WTC11 (cell line): ENCODE measurements at regions not wholly inside any gene's neighbourhood (a gene's known extent, or its start where the extent isn't known, plus 50 kb on each side); places are given as distances from the start of the nearest gene placed in this dataset.

Source experiments
- ATAC-seq: fragments of 200-7000 bp; cut with Tn5 transposase; 2 replicates; pipeline ENCODE4 v1.10.0; 2021; ENCODE audit warnings: mild to moderate bottlenecking, moderate library complexity
- CTCF ChIA-PET: fragments of 300-600 bp; sonication (Branson Sonifier 250); formaldehyde crosslinking; loops from one replicate; lab custom pipeline; 2021; ENCODE audit warnings: antibody characterized with exemption; lab: Charles Lee
- POLR2A ChIA-PET: fragments of 350-600 bp; sonication (Branson Sonifier 250); formaldehyde crosslinking; loops from one replicate; lab custom pipeline; 2021; ENCODE audit warnings: antibody characterized with exemption; lab: Charles Lee
- DNase-seq: peaks from one replicate; pipeline ENCODE4 v3.0.0; 2021; ENCODE audit warnings: low spot score
- H3K27ac Mint-ChIP-seq: 2 replicates; pipeline ENCODE4 v1.8.0; 2021; ENCODE audit warnings: mixed read lengths
- H3K27me3 Mint-ChIP-seq: 2 replicates; pipeline ENCODE4 v1.8.0; 2021; ENCODE audit warnings: low read depth, mild to moderate bottlenecking, moderate library complexity, mixed read lengths
- H3K36me3 Mint-ChIP-seq: 2 replicates; pipeline ENCODE4 v1.8.0; 2021; ENCODE audit warnings: mixed read lengths
- H3K4me1 Mint-ChIP-seq: 2 replicates; pipeline ENCODE4 v1.8.0; 2022; ENCODE audit warnings: mixed read lengths
- H3K4me3 Mint-ChIP-seq: 2 replicates; pipeline ENCODE4 v1.8.0; 2021; ENCODE audit warnings: mild to moderate bottlenecking, moderate library complexity, mixed read lengths
- H3K9me3 Mint-ChIP-seq: 2 replicates; pipeline ENCODE4 v1.8.0; 2021; ENCODE audit warnings: mixed read lengths
- ATF2 ChIP-seq: sonication (generic); formaldehyde crosslinking; IDR thresholded peaks from 2 replicates; pipeline ENCODE4 v1.8.1; 2022; ENCODE audit warnings: low read depth, missing genetic modification reagents, borderline replicate concordance
- CREB1 ChIP-seq: sonication (generic); formaldehyde crosslinking; IDR thresholded peaks from 2 replicates; pipeline ENCODE4 v1.8.0; 2023; ENCODE audit warnings: mild to moderate bottlenecking, missing genetic modification reagents
- CREM ChIP-seq: sonication (generic); formaldehyde crosslinking; IDR thresholded peaks from 2 replicates; pipeline ENCODE4 v1.8.1; 2022; ENCODE audit warnings: mild to moderate bottlenecking, missing genetic modification reagents, moderate library complexity
- JAZF1 ChIP-seq: fragments of 250-450 bp; sonication (Bioruptor Pico); IDR thresholded peaks from 2 replicates; pipeline ENCODE4 v1.9.0; 2021; ENCODE audit warnings: moderate library complexity, mild to moderate bottlenecking, inconsistent platforms
- NR1H2 ChIP-seq: sonication (generic); formaldehyde crosslinking; IDR thresholded peaks from 2 replicates; pipeline ENCODE4 v1.9.0; 2021; ENCODE audit warnings: mild to moderate bottlenecking, moderate library complexity, missing genetic modification reagents
- OVOL2 ChIP-seq: fragments of 250-450 bp; sonication (Bioruptor Pico); IDR thresholded peaks from 2 replicates; pipeline ENCODE4 v1.9.0; 2021; ENCODE audit warnings: mild to moderate bottlenecking, borderline replicate concordance
- SMAD4 ChIP-seq: sonication (generic); formaldehyde crosslinking; IDR thresholded peaks from 2 replicates; pipeline ENCODE4 v1.8.0; 2022; ENCODE audit warnings: mild to moderate bottlenecking, missing genetic modification reagents
- TP53 ChIP-seq: sonication (generic); formaldehyde crosslinking; IDR thresholded peaks from 2 replicates; pipeline ENCODE4 v1.8.1; 2023; ENCODE audit warnings: mild to moderate bottlenecking, missing genetic modification reagents
- ZBTB21 ChIP-seq: sonication (generic); formaldehyde crosslinking; IDR thresholded peaks from 2 replicates; pipeline ENCODE4 v1.8.1; 2023; ENCODE audit warnings: mild to moderate bottlenecking, missing genetic modification reagents, borderline replicate concordance
- ZBTB43 ChIP-seq: sonication (generic); formaldehyde crosslinking; IDR thresholded peaks from 2 replicates; pipeline ENCODE4 v1.8.1; 2023; ENCODE audit warnings: mild to moderate bottlenecking, missing genetic modification reagents
- ZNF425 ChIP-seq: fragments of 250-450 bp; sonication (Bioruptor Pico); conservative IDR thresholded peaks from 2 replicates; pipeline ENCODE4 v1.9.0; 2021; ENCODE audit warnings: mild to moderate bottlenecking
- TF ChIP-seq, protein P1 (sequence below): fragments of 250-450 bp; sonication (Bioruptor Pico); IDR thresholded peaks from 2 replicates; pipeline ENCODE4 v1.9.0; 2021; ENCODE audit warnings: mild to moderate bottlenecking
- TF ChIP-seq, protein P2 (sequence below): sonication (generic); formaldehyde crosslinking; IDR thresholded peaks from 2 replicates; pipeline ENCODE4 v1.8.0; 2022; ENCODE audit warnings: missing genetic modification reagents
- TF ChIP-seq, protein P3 (sequence below): fragments of 250-450 bp; sonication (Bioruptor Pico); IDR thresholded peaks from 2 replicates; pipeline ENCODE4 v1.9.0; 2021; ENCODE audit warnings: mild to moderate bottlenecking
- TF ChIP-seq, protein P4 (sequence below): fragments of 200-600 bp; IDR thresholded peaks from 2 replicates; pipeline ENCODE4 v1.8.0; 2022; ENCODE audit warnings: antibody characterized with exemption
- TF ChIP-seq, protein P5 (sequence below): sonication (generic); formaldehyde crosslinking; IDR thresholded peaks from 2 replicates; pipeline ENCODE4 v1.8.1; 2022; ENCODE audit warnings: mild to moderate bottlenecking, missing genetic modification reagents, moderate library complexity, borderline replicate concordance

DNA sequence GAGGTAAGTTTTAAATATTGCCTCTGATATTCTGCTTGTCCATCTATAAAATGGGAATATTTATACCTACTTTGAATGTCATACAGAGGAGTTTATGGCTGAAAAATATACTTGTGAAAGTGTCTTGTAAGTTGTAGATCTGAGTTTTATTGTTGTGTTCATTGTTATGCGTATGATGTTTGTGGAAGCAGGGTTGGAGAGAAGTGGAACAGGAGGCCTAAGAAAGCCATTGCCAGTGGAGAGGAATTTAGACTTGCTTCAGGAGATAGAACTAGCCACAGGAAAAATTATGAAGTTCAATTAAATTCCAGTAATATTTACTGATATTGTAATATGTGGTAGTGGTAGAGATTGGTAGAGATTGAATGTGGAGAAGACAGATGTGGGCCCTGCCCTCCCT lies 491.9 kb upstream of the FANCL start (continued):
- TF ChIP-seq, protein P1, sequence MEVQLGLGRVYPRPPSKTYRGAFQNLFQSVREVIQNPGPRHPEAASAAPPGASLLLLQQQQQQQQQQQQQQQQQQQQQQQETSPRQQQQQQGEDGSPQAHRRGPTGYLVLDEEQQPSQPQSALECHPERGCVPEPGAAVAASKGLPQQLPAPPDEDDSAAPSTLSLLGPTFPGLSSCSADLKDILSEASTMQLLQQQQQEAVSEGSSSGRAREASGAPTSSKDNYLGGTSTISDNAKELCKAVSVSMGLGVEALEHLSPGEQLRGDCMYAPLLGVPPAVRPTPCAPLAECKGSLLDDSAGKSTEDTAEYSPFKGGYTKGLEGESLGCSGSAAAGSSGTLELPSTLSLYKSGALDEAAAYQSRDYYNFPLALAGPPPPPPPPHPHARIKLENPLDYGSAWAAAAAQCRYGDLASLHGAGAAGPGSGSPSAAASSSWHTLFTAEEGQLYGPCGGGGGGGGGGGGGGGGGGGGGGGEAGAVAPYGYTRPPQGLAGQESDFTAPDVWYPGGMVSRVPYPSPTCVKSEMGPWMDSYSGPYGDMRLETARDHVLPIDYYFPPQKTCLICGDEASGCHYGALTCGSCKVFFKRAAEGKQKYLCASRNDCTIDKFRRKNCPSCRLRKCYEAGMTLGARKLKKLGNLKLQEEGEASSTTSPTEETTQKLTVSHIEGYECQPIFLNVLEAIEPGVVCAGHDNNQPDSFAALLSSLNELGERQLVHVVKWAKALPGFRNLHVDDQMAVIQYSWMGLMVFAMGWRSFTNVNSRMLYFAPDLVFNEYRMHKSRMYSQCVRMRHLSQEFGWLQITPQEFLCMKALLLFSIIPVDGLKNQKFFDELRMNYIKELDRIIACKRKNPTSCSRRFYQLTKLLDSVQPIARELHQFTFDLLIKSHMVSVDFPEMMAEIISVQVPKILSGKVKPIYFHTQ (CRISPR knock-in tag), result no peak
- TF ChIP-seq, all 79 proteins: peak for 0

DNA sequence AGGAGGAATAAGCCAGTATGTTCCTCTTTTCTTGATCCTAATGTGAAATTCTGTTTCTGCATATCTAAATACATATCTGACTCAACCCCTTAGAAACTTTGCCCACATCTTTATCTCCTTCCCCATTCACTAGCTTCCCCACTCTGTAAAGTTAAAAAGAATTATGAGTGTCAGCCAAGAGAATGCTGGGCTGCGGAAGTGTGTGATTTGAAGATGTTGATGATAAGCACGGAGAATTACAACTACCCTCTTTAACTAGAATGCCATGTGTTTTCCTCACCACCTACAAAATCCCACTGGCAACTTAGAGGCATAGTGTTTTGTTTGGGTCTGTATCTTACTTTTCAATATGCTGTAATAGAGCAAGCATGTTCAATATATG lies 490.4 kb upstream of the FANCL start:
- Mint-ChIP-seq H3K4me3 (no peak overlapping the region), H3K36me3 (no peaks in the 10 kb centered on the region)
- ChIA-PET CTCF (no interaction called here), POLR2A (no interaction called here)
- TF ChIP-seq, protein P2, sequence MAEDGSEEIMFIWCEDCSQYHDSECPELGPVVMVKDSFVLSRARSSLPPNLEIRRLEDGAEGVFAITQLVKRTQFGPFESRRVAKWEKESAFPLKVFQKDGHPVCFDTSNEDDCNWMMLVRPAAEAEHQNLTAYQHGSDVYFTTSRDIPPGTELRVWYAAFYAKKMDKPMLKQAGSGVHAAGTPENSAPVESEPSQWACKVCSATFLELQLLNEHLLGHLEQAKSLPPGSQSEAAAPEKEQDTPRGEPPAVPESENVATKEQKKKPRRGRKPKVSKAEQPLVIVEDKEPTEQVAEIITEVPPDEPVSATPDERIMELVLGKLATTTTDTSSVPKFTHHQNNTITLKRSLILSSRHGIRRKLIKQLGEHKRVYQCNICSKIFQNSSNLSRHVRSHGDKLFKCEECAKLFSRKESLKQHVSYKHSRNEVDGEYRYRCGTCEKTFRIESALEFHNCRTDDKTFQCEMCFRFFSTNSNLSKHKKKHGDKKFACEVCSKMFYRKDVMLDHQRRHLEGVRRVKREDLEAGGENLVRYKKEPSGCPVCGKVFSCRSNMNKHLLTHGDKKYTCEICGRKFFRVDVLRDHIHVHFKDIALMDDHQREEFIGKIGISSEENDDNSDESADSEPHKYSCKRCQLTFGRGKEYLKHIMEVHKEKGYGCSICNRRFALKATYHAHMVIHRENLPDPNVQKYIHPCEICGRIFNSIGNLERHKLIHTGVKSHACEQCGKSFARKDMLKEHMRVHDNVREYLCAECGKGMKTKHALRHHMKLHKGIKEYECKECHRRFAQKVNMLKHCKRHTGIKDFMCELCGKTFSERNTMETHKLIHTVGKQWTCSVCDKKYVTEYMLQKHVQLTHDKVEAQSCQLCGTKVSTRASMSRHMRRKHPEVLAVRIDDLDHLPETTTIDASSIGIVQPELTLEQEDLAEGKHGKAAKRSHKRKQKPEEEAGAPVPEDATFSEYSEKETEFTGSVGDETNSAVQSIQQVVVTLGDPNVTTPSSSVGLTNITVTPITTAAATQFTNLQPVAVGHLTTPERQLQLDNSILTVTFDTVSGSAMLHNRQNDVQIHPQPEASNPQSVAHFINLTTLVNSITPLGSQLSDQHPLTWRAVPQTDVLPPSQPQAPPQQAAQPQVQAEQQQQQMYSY (CRISPR knock-in tag), result no peak
- no peak for TF ChIP-seq OVOL2
- TF ChIP-seq ZBTB21 (CRISPR knock-in tag), result no peak
- TF ChIP-seq CREB1 (CRISPR knock-in tag), result no peak
- TF ChIP-seq, all 79 proteins: peak for 0
- Mint-ChIP-seq H3K27ac (no peak overlapping the region), H3K9me3 (no peaks in the 10 kb centered on the region), H3K27me3 (no peaks in the 10 kb centered on the region), H3K4me1 (peaks cover 21% of the 10 kb centered on the region)
- ATAC-seq (no peak), DNase-seq (no peak)

DNA sequence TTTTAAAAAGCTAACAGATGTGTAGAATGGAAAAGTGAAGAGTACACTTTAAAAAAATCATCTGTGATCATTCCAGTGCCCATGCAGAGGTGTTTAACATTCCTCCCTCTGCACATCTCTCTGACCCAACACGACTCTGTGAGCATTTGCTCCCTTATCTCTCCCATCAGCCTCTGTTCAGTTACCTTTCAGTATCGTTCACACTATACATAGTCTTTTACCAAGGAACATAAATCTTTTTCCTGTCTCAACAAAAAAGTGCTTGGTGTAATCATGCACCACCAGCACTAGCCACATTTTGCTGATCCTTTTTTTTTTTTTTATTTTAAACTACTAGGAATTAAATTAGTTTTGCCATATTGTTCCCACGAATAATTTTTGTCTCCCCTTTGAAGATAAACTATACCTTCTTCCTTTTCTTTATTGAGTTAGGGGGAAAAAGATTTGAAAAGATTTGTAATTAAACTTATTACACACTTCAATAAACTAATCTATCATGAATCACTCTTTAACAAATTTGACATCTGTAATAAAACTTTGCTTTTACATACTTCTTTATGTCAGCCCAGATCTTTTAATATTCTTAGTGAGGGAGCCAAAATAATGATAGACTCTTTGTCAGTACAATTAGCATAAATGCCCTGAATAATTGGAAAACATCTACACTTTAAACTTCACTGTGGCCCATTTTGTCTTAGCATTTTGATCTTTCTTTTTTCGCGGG lies 489.8 kb upstream of the FANCL start:
- CTCF ChIA-PET, result no interaction called here
- no peak overlapping the region for H3K27ac Mint-ChIP-seq
- H3K4me1 Mint-ChIP-seq, result peaks cover 21% of the 10 kb centered on the region
- no peak for DNase-seq
- TF ChIP-seq NR1H2 (CRISPR knock-in tag) (no peak), SMAD4 (CRISPR knock-in tag) (no peak), ATF2 (CRISPR knock-in tag) (no peak), ZNF425 (CRISPR knock-in tag) (no peak), JAZF1 (no peak), CREM (CRISPR knock-in tag) (no peak), TP53 (CRISPR knock-in tag) (no peak), ZBTB43 (CRISPR knock-in tag) (no peak)
- TF ChIP-seq, protein P3, sequence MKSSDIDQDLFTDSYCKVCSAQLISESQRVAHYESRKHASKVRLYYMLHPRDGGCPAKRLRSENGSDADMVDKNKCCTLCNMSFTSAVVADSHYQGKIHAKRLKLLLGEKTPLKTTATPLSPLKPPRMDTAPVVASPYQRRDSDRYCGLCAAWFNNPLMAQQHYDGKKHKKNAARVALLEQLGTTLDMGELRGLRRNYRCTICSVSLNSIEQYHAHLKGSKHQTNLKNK, result no peak
- TF ChIP-seq, protein P4, sequence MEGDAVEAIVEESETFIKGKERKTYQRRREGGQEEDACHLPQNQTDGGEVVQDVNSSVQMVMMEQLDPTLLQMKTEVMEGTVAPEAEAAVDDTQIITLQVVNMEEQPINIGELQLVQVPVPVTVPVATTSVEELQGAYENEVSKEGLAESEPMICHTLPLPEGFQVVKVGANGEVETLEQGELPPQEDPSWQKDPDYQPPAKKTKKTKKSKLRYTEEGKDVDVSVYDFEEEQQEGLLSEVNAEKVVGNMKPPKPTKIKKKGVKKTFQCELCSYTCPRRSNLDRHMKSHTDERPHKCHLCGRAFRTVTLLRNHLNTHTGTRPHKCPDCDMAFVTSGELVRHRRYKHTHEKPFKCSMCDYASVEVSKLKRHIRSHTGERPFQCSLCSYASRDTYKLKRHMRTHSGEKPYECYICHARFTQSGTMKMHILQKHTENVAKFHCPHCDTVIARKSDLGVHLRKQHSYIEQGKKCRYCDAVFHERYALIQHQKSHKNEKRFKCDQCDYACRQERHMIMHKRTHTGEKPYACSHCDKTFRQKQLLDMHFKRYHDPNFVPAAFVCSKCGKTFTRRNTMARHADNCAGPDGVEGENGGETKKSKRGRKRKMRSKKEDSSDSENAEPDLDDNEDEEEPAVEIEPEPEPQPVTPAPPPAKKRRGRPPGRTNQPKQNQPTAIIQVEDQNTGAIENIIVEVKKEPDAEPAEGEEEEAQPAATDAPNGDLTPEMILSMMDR, result no peak
- TF ChIP-seq, protein P5, sequence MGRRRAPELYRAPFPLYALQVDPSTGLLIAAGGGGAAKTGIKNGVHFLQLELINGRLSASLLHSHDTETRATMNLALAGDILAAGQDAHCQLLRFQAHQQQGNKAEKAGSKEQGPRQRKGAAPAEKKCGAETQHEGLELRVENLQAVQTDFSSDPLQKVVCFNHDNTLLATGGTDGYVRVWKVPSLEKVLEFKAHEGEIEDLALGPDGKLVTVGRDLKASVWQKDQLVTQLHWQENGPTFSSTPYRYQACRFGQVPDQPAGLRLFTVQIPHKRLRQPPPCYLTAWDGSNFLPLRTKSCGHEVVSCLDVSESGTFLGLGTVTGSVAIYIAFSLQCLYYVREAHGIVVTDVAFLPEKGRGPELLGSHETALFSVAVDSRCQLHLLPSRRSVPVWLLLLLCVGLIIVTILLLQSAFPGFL (CRISPR knock-in tag), result no peak
- TF ChIP-seq, all 79 proteins: peak for 0
- Mint-ChIP-seq H3K9me3 (no peaks in the 10 kb centered on the region), H3K36me3 (no peaks in the 10 kb centered on the region), H3K27me3 (no peaks in the 10 kb centered on the region), H3K4me3 (no peak overlapping the region)
- no peak for ATAC-seq
- POLR2A ChIA-PET, result no interaction called here
